IPS DF 6.9 (cell line): ENCODE measurements at regions not wholly inside any gene's neighbourhood (a gene's known extent, or its start where the extent isn't known, plus 50 kb on each side); places are given as distances from the start of the nearest gene placed in this dataset.

Source experiments
- DNase-seq: peaks from one replicate; pipeline ENCODE4 v3.0.0-alpha.2; 2013; ENCODE audit warnings: low read depth, low spot score
- H3K27ac ChIP-seq: one replicate; pipeline ENCODE4 v1.5.1; 2013; ENCODE audit warnings: low read length, control low read depth
- H3K27me3 ChIP-seq: 2 replicates; pipeline ENCODE4 v1.6.1; 2013; ENCODE audit warnings: mild to moderate bottlenecking, low read length; ENCODE audit not compliant: control insufficient read depth, insufficient read depth
- H3K36me3 ChIP-seq: 2 replicates; pipeline ENCODE4 v1.6.1; 2013; ENCODE audit warnings: low read length; ENCODE audit not compliant: control insufficient read depth, insufficient read depth
- H3K4me1 ChIP-seq: 2 replicates; pipeline ENCODE4 v1.6.1; 2013; ENCODE audit warnings: low read length; ENCODE audit not compliant: control insufficient read depth, insufficient read depth
- H3K4me3 ChIP-seq: 2 replicates; pipeline ENCODE4 v1.5.1; 2013; ENCODE audit warnings: mild to moderate bottlenecking, low read length
- H3K9me3 ChIP-seq: 2 replicates; pipeline ENCODE4 v1.6.1; 2013; ENCODE audit warnings: low read length, inconsistent platforms; ENCODE audit not compliant: control insufficient read depth, insufficient read depth
- WGBS: extraction: QIAGEN DNeasy Blood & Tissue Kit; methylation state at CpG from one replicate; pipeline ENCODE4 v1.1.7; 2013; ENCODE audit warnings: mixed read lengths, missing lambda C conversion rate; ENCODE audit not compliant: insufficient read length, insufficient coverage; 5-methylcytosine and 5-hydroxymethylcytosine counted together

DNA sequence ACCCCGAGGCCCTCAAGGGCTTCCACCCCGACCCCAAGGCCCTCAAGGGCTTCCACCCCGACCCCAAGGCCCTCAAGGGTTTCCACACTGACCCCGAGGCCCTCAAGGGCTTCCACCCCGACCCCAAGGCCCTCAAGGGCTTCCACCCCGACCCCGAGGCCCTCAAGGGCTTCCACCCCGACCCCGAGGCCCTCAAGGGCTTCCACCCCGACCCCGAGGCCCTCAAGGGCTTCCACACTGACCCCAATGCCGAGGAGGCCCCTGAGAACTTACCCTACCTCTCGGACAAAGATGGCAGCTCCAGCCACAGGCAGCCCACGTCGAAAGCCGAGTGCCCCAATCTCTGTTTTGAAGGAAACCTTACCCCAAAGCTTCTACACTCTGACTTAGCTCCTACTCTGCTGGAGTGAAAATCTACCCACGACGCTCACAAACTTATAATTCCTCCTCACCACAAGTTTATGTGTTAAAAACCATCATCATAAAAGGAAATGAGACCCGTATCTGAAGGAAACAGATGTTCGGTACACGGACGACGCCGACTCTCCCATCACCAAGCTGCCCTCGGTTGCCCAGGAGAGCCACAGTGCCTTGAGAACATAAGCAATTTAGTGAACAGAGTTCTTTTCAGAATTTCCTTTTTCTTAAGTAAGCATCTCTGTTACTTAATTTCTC, 61.2 kb upstream of the RPH3AL start:
- H3K4me3 ChIP-seq, result no peak overlapping the region
- 100% methylated on average over 2 of the region's 25 CpGs for WGBS
- H3K36me3 ChIP-seq, result no peaks in the 10 kb centered on the region
- H3K4me1 ChIP-seq, result no peaks in the 10 kb centered on the region; the same call in 1 of the 2 replicates
- no peaks in the 10 kb centered on the region for H3K9me3 ChIP-seq
- no peaks in the 10 kb centered on the region for H3K27me3 ChIP-seq
- no peak for DNase-seq
- no peak overlapping the region for H3K27ac ChIP-seq

DNA sequence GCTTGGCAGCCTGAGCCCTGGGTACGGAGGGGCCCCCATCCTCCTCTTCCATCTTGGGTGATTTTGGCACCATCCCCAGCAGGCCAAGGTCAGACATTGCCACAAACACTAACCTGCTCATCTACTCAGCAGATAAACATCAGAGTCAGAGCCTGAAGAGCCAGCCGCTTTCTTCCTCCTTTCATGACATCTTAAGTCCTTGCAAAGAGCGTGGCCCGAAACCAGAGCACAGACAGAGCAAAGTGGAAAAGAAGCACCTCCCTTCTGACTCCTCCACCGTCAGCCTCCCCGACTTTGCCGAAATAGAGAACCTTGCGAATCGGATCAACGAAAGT, 60.4 kb upstream of the RPH3AL start:
- DNase-seq, result no peak
- no CpG with 5 or more reads among the region's 10 CpGs for WGBS
- H3K4me3 ChIP-seq, result no peak overlapping the region

DNA sequence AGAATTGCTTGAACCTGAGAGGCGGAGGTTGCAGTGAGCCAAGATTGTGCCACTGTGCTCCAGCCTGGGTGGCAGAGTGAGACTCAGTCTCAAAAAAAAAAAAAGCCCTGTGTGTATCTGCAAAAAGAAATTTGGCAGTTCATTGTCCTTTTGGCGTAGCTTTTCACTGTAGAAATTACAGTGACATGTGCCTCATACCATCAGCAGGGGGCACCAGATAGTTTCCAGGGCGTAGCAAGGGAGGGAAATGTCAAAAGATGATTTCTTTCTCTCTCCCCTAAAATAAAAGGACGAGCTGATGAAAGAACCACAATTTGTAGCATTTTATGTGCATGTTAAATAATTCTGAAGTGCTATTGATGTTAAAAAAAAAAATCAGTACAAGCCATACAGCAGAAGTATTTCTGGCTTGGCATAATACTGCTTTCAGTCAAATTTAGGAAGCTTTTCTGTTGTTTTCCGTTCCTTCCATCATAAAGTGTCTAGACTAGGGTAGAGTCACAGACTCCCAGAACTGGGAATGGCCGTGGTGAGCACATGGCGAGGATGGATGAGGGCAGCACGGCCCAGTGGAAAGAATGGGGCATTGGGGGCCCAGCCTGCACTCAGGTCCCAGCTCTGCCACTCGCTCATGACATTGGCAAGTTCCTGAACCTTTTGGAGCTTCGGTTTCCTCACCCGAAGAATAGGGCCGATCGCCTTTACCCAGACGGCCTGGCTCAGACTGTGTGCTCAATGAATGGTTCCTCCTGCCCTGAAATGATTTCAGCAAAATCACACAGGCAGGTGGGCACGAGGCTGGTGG, 59.8 kb upstream of the RPH3AL start:
- no peak overlapping the region for H3K27ac ChIP-seq

More for the DNA sequence above, 60.4 kb upstream of the RPH3AL start:
- no peaks in the 10 kb centered on the region for H3K36me3 ChIP-seq
- no peaks in the 10 kb centered on the region for H3K9me3 ChIP-seq
- H3K27ac ChIP-seq, result no peak overlapping the region
- H3K27me3 ChIP-seq, result no peaks in the 10 kb centered on the region
- H3K4me1 ChIP-seq, result no peaks in the 10 kb centered on the region; the same call in 1 of the 2 replicates

DNA sequence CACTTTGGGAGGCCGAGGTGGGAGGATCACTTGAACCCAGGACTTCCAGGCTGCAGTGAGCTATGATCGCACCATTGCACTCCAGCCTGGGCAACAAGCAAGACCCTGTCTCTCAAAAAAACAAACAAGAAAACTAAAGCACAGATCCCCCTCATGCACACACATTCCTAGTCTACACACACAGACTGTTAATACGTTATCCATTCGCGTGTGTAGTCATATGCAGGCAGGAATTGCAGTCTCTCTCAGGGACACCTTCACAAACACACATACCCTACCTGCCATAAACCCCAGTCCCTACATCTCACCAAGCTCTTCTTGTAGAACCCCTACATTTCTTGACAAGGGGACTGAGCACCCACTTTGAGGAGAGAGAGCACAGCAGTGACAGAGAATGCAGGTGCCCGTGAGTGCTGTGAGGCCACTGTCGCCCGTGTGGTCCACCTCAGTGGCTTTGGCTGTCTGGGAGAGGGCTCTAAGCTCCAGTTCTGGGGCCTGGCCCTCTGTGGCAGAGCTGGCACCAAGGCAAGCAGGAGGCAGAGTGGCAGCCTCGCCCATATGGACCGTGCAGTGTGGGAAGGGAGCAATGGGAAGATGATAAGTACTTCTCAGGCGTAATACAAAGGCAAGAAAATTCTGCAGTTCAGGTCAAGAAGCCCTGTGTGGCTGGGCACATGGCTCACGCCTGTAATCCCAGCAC, 59.0 kb upstream of the RPH3AL start:
- Histone ChIP-seq H3K36me3 (no peaks in the 10 kb centered on the region), H3K4me1 (no peaks in the 10 kb centered on the region; the same call in 1 of the 2 replicates), H3K27me3 (no peaks in the 10 kb centered on the region), H3K9me3 (no peaks in the 10 kb centered on the region), H3K4me3 (no peak overlapping the region), H3K27ac (no peak overlapping the region)
- no CpG with 5 or more reads among the region's 12 CpGs for WGBS
- DNase-seq, result no peak

More for the DNA sequence above, 59.8 kb upstream of the RPH3AL start:
- no peaks in the 10 kb centered on the region for H3K9me3 ChIP-seq
- H3K27me3 ChIP-seq, result no peaks in the 10 kb centered on the region
- no peaks in the 10 kb centered on the region for H3K36me3 ChIP-seq
- H3K4me1 ChIP-seq, result no peaks in the 10 kb centered on the region; the same call in 1 of the 2 replicates
- no peak for DNase-seq
- no peak overlapping the region for H3K4me3 ChIP-seq
- WGBS, result no CpG with 5 or more reads among the region's 15 CpGs

DNA sequence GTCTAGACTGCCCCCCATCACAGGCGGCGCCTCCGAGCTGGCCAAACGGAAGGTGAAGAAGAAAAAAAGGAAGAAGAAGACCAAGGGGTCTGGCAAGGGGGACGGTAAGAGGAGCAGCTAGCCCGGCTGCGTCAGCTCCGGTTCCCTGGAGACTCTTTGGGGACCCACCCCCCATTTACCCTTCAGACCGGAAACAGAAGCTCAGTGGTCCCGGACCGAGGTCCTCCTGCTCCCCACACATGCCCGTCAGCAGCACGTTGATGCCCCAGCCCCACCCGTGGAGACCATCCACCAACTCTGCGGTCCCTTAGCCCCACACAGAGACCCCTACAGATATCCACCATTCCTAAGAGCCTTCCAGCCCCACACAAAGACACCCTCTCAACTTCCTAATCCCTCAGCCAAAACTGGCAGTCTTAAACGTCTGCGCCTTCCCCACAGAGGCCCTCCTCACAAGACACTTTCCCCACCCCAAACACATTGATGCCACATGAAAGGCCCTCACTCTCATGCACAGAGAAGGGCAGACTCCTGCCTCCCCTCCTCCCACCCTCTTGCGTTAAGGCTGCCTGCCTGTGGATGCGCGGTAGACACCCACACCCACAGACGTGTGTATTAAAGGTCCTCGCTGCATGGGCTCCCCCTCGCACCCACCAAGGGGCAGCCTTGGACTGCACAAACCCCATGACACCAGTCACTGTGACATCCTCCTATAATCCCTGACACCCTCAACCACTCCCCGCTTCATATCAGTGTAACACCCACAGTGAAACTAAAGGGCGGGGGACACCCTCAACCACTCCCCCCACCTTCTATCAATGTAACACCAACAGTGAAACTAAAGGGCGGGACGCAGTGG, 58.2 kb upstream of the RPH3AL start:
- Histone ChIP-seq H3K27me3 (no peaks in the 10 kb centered on the region), H3K9me3 (no peaks in the 10 kb centered on the region), H3K4me1 (no peaks in the 10 kb centered on the region; the same call in 1 of the 2 replicates), H3K27ac (no peak overlapping the region), H3K36me3 (no peaks in the 10 kb centered on the region), H3K4me3 (peak overlapping the region; percentile 45; the same call in 1 of the 2 replicates)
- WGBS, result no CpG with 5 or more reads among the region's 27 CpGs
- no peak for DNase-seq

DNA sequence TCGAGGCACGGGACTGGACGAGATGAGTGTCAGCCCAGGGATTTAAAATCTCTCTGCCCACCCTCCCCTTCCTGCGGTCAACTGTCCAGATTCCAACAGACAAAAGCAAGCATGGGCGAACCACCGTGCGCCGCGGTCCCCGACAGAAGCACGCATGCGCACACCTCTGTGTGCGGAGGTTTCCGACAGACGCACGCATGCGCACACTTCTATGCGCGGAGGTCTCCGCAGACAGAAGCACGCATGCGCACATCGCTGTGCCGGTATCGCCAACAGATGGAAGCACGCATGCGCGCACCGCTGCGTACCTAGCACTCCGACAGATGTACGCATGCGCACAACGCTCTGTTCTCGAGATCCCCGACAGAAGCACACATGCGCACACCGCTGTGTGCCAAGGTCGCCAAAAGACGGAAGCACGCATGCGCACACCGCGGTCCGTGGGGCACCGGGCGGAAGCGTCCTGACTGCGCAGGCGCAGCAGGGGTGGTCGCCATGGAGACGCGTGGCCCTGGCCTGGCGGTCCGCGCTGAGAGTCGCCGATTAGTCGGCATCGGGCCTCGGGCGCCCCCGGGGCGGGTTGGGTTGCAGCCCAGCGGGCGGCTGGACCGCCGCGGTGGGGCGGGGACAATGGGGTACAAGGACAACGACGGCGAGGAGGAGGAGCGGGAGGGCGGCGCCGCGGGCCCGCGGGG, 57.4 kb upstream of the RPH3AL start:
- Histone ChIP-seq H3K4me3 (peak overlapping the region; percentile 45; the same call in 1 of the 2 replicates), H3K27ac (no peak overlapping the region), H3K4me1 (no peaks in the 10 kb centered on the region; the same call in 1 of the 2 replicates), H3K36me3 (no peaks in the 10 kb centered on the region), H3K9me3 (no peaks in the 10 kb centered on the region), H3K27me3 (no peaks in the 10 kb centered on the region)
- peak; percentile 100 for DNase-seq
- no CpG with 5 or more reads among the region's 80 CpGs for WGBS

DNA sequence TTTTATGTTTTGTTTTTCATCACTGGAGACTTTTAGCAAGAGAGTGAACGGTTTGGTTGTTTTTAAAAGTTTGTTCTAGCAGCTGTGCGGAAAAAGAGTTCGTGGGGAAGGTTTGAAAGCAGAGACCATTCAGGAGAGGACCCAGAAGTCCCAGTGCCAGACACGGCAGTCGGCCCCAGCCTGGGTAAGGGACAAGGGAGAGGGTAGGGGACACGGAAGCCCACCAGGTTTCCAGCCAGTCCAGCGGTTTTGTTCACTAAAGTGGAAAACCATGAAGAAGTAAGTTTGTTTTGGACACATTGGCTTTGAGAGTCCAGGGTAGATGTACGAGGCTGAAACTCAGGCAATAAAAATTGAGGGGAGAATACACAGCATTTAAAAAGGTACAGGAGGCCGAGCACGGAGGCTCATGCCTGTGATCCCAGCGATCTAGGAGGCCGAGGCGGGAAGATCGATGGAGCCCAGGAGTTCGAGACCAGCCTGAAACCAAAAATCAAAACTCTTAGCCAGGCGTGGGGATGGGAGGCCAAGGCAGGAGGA, 56.8 kb upstream of the RPH3AL start:
- Histone ChIP-seq H3K9me3 (no peaks in the 10 kb centered on the region), H3K36me3 (no peaks in the 10 kb centered on the region), H3K4me3 (no peak overlapping the region), H3K4me1 (no peaks in the 10 kb centered on the region; the same call in 1 of the 2 replicates), H3K27me3 (no peaks in the 10 kb centered on the region), H3K27ac (no peak overlapping the region)
- no peak for DNase-seq
- WGBS, result 100% methylated on average over 3 of the region's 16 CpGs

DNA sequence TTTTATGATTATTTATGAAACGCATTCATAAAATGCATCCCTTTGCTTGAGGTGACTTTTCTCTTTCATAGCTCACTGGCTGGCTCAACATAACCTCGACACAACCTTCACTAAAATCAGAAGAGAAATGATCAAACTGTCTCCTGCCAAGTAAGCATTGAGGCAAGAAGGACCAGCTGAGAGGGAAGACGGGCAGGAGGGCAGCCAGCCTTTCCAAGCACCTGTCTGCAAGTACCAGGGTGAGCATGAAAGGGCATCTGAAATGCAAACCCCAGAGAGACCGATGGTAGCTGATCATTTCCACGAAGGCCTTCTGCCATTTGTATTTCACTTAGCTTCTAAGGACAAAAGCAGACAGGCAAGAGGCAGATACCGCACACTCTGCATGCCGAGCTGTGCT, 52.1 kb upstream of the RPH3AL start:
- DNase-seq, result no peak
- no peaks in the 10 kb centered on the region for H3K9me3 ChIP-seq
- no peaks in the 10 kb centered on the region for H3K27me3 ChIP-seq
- no peaks in the 10 kb centered on the region for H3K36me3 ChIP-seq
- no CpG with 5 or more reads among the region's 7 CpGs for WGBS
- no peak overlapping the region for H3K27ac ChIP-seq
- H3K4me1 ChIP-seq, result no peaks in the 10 kb centered on the region
- no peak overlapping the region for H3K4me3 ChIP-seq
